Smooth muscle cell (in vitro differentiated cells): ENCODE measurements at regions not wholly inside any gene's neighbourhood (a gene's known extent, or its start where the extent isn't known, plus 50 kb on each side); places are given as distances from the start of the nearest gene placed in this dataset.

ENCODE experiments used
- DNase-seq: peaks from one replicate; lab custom pipeline; 2025; ENCODE audit not compliant: unreplicated experiment; lab: John Stamatoyannopoulos, UW
- H2AFZ ChIP-seq: fragments of 200-600 bp; sonication (generic); 2 replicates; pipeline ENCODE4 v1.6.0; 2016; ENCODE audit warnings: antibody characterized with exemption, low read depth, mild to moderate bottlenecking
- H3F3A ChIP-seq: fragments of 200-600 bp; sonication (generic); 2 replicates; pipeline ENCODE4 v1.6.0; 2017; ENCODE audit warnings: antibody characterized with exemption, low read depth
- H3K27ac ChIP-seq: fragments of 200-600 bp; sonication (generic); 2 replicates; pipeline ENCODE4 v1.5.1; 2016; ENCODE audit warnings: low read depth, mild to moderate bottlenecking
- H3K27me3 ChIP-seq: fragments of 200-600 bp; sonication (generic); 2 replicates; pipeline ENCODE4 v1.6.1; 2016; ENCODE audit warnings: low read depth, mild to moderate bottlenecking
- H3K36me3 ChIP-seq: fragments of 200-600 bp; sonication (generic); 2 replicates; pipeline ENCODE4 v1.5.1; 2016; ENCODE audit warnings: low read depth
- H3K4me1 ChIP-seq: fragments of 200-600 bp; sonication (generic); 2 replicates; pipeline ENCODE4 v1.5.1; 2016; ENCODE audit warnings: low read depth
- H3K4me2 ChIP-seq: fragments of 200-600 bp; sonication (generic); 2 replicates; pipeline ENCODE4 v1.6.0; 2016; ENCODE audit warnings: mild to moderate bottlenecking
- H3K4me3 ChIP-seq: fragments of 200-600 bp; sonication (generic); 2 replicates; pipeline ENCODE4 v1.5.1; 2016; ENCODE audit warnings: mild to moderate bottlenecking
- H3K79me2 ChIP-seq: fragments of 200-600 bp; sonication (generic); 2 replicates; pipeline ENCODE4 v1.6.0; 2016; ENCODE audit warnings: low read depth, mild to moderate bottlenecking
- H3K9ac ChIP-seq: fragments of 200-600 bp; sonication (generic); 2 replicates; pipeline ENCODE4 v1.6.0; 2016; ENCODE audit warnings: low read depth
- H3K9me3 ChIP-seq: fragments of 200-600 bp; sonication (generic); replicated peaks from 2 replicates; pipeline ENCODE4 v1.5.1; 2016; ENCODE audit warnings: low read depth
- H4K20me1 ChIP-seq: fragments of 200-600 bp; sonication (generic); 2 replicates; pipeline ENCODE4 v1.6.0; 2016; ENCODE audit warnings: low read depth
- WGBS: methylation state at CpG from one replicate; pipeline ENCODE4 v1.1.7; 2016; ENCODE audit warnings: low lambda C conversion rate; 5-methylcytosine and 5-hydroxymethylcytosine counted together
- TF ChIP-seq, protein P1 (sequence below): fragments of 200-600 bp; sonication (generic); IDR thresholded peaks from 2 replicates; pipeline ENCODE4 v1.5.1; 2017; ENCODE audit warnings: borderline replicate concordance, mild to moderate bottlenecking, antibody characterized with exemption; ENCODE audit not compliant: insufficient read depth, poor library complexity, severe bottlenecking

DNA sequence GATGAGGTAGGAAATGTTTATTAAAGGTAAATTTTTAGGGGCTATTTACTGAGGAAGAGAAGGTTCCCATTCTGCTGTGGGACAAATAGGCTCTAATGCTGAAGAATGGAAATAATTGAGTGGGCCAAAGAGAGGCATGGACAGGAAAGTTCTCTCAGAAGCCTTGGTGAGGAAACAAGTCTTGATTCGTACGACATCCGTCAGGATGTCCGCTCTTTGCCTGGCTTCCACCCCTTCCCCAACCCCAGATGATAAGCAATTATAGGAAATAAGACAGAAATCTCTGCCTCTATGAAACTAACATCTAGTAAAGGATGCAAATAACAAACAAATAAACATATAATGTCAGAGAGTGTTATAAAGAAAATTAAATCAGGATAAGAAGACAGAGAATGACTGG lies 91.7 kb upstream of the BCAT1 start:
- Histone ChIP-seq H3K4me3 (no peak overlapping the region), H2AFZ (no peak overlapping the region), H3K36me3 (no peaks in the 10 kb centered on the region), H3K79me2 (no peaks in the 10 kb centered on the region), H4K20me1 (no peaks in the 10 kb centered on the region), H3F3A (no peaks in the 10 kb centered on the region), H3K4me2 (no peak overlapping the region), H3K9ac (no peak overlapping the region), H3K4me1 (no peaks in the 10 kb centered on the region), H3K27ac (no peak overlapping the region), H3K9me3 (no peaks in the 10 kb centered on the region), H3K27me3 (no peaks in the 10 kb centered on the region)
- no peak for DNase-seq
- 96% methylated on average over 4 of the region's 4 CpGs for WGBS
- TF ChIP-seq, protein P1, sequence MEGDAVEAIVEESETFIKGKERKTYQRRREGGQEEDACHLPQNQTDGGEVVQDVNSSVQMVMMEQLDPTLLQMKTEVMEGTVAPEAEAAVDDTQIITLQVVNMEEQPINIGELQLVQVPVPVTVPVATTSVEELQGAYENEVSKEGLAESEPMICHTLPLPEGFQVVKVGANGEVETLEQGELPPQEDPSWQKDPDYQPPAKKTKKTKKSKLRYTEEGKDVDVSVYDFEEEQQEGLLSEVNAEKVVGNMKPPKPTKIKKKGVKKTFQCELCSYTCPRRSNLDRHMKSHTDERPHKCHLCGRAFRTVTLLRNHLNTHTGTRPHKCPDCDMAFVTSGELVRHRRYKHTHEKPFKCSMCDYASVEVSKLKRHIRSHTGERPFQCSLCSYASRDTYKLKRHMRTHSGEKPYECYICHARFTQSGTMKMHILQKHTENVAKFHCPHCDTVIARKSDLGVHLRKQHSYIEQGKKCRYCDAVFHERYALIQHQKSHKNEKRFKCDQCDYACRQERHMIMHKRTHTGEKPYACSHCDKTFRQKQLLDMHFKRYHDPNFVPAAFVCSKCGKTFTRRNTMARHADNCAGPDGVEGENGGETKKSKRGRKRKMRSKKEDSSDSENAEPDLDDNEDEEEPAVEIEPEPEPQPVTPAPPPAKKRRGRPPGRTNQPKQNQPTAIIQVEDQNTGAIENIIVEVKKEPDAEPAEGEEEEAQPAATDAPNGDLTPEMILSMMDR, result no peak

DNA sequence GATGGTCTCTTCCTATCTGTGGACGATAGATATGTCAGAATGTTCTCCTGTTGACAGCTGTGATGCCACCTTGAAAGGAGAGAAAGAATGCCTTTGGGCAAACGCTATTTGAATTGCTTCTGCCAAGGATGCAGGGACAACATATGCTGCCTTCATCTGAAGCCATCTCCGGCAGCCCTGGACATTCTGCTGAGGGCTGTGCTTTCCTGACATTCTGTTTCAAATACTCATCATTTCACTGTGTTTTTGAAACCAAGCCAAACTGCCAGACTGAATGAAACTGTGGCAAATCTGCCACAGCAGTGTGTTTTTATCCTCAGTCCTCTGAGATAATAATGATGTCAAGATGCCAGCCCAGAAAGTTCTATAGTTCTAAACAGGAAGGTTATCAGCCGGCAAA lies 85.8 kb upstream of the BCAT1 start:
- H3K4me2 ChIP-seq, result no peak overlapping the region
- WGBS, result 89% methylated on average over 4 of the region's 4 CpGs
- H2AFZ ChIP-seq, result no peak overlapping the region
- no peaks in the 10 kb centered on the region for H4K20me1 ChIP-seq
- H3K79me2 ChIP-seq, result no peaks in the 10 kb centered on the region
- no peaks in the 10 kb centered on the region for H3K36me3 ChIP-seq
- H3K9ac ChIP-seq, result no peak overlapping the region
- H3K27ac ChIP-seq, result no peak overlapping the region
- DNase-seq, result no peak
- no peaks in the 10 kb centered on the region for H3K27me3 ChIP-seq
- H3F3A ChIP-seq, result no peaks in the 10 kb centered on the region
- no peak overlapping the region for H3K4me3 ChIP-seq
- no peaks in the 10 kb centered on the region for H3K9me3 ChIP-seq
- H3K4me1 ChIP-seq, result no peaks in the 10 kb centered on the region
- TF ChIP-seq, protein P1, result no peak

DNA sequence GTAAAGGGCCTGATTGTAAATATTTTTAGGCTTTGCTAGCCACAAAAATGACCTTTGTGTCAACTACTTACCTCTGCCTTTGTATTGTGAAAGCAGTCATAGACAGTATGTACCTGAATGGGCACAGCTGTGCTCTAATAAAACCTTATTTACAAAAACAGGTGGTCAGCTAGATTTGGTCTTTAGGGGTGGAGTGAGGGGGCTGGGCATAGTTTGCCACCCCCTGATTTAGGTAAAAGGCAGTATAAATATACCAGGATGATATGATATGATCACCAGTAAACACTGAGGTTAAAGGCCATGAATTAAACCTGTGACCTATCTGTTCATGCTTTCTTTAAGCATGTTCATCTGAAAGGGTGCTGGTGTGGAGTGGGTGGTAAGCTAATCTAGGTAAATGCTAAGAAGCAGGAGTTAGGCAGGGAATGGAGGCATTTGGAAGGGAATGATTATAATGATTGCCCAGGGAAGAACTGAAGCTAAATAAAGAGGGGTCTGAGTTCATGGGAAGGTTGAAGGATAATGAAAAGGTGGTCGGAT lies 77.1 kb upstream of the BCAT1 start:
- Histone ChIP-seq H3K36me3 (no peaks in the 10 kb centered on the region), H3K4me3 (no peak overlapping the region), H3K79me2 (no peaks in the 10 kb centered on the region), H3K9me3 (no peaks in the 10 kb centered on the region), H4K20me1 (no peaks in the 10 kb centered on the region), H3K4me1 (peaks cover 14% of the 10 kb centered on the region), H2AFZ (no peak overlapping the region), H3K4me2 (no peak overlapping the region), H3K27me3 (no peaks in the 10 kb centered on the region), H3F3A (no peaks in the 10 kb centered on the region), H3K27ac (no peak overlapping the region), H3K9ac (no peak overlapping the region)
- TF ChIP-seq, protein P1, result no peak
- no peak for DNase-seq
- WGBS, result 90% methylated on average over 1 of the region's 1 CpG

DNA sequence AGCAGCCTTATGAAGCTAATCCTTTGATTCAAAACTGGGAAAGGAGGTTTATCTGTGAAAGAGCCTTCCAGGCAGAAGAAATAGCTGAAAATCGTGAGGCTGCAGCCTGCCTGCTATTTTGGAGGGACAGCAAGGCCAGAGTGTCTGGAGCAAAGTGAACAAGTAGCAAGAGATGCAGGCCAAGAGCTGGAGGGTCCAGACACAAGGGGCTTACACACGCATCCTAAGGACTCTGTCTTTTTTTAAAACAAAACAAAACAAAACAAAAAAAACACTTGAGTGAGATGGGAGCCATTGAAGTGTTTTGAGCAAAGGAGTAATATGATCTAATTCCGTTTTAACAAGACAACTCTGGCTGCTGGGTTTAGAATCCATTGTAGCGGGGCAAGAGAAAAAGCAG lies 76.4 kb upstream of the BCAT1 start:
- TF ChIP-seq, protein P1, result no peak
- WGBS, result 71% methylated on average over 4 of the region's 4 CpGs

More for the DNA sequence above, 76.4 kb upstream of the BCAT1 start:
- Histone ChIP-seq H3K27me3 (no peaks in the 10 kb centered on the region), H3K36me3 (no peaks in the 10 kb centered on the region), H3K4me3 (no peak overlapping the region), H3K9ac (no peak overlapping the region), H3K4me2 (no peak overlapping the region), H3F3A (no peaks in the 10 kb centered on the region), H3K79me2 (no peaks in the 10 kb centered on the region), H3K4me1 (peaks cover 14% of the 10 kb centered on the region), H3K27ac (no peak overlapping the region), H2AFZ (peak overlapping the region; percentile 26), H4K20me1 (no peaks in the 10 kb centered on the region), H3K9me3 (no peaks in the 10 kb centered on the region)
- no peak for DNase-seq
